RWPE2 (cell line): ENCODE measurements at regions not wholly inside any gene's neighbourhood (a gene's known extent, or its start where the extent isn't known, plus 50 kb on each side); places are given as distances from the start of the nearest gene placed in this dataset.
A peak's percentile ranks its signal among the peaks of the same experiment; 100 is the strongest.

ENCODE experiments used
- ATAC-seq: fragments of 200-7000 bp; cut with Tn5 transposase; 3 replicates; pipeline ENCODE4 v1.9.1; 2021; ENCODE audit warnings: low read depth
- DNase-seq: peaks from one replicate; pipeline ENCODE4 v3.0.0-alpha.2; 2020; ENCODE audit warnings: low spot score
- H3K27ac ChIP-seq: fragments of 450-650 bp; 2 replicates; pipeline ENCODE4 v1.5.1; 2017; ENCODE audit warnings: mild to moderate bottlenecking; ENCODE audit not compliant: poor library complexity, severe bottlenecking
- H3K27me3 ChIP-seq: fragments of 250-450 bp; sonication (Bioruptor Pico); 2 replicates; pipeline ENCODE4 v1.5.1; 2021; ENCODE audit warnings: mild to moderate bottlenecking, moderate library complexity; ENCODE audit not compliant: insufficient read depth, poor library complexity, severe bottlenecking
- H3K36me3 ChIP-seq: fragments of 250-450 bp; sonication (Bioruptor Pico); 2 replicates; pipeline ENCODE4 v1.5.1; 2020; ENCODE audit warnings: low read depth, mild to moderate bottlenecking, moderate library complexity
- H3K4me1 ChIP-seq: fragments of 250-450 bp; sonication (Bioruptor Pico); 2 replicates; pipeline ENCODE4 v1.5.1; 2021; ENCODE audit warnings: mild to moderate bottlenecking, moderate library complexity; ENCODE audit not compliant: insufficient read depth, poor library complexity, severe bottlenecking
- H3K4me3 ChIP-seq: fragments of 250-450 bp; sonication (Bioruptor Pico); 2 replicates; pipeline ENCODE4 v1.5.1; 2021; ENCODE audit warnings: mild to moderate bottlenecking, moderate library complexity; ENCODE audit not compliant: severe bottlenecking
- H3K9me3 ChIP-seq: fragments of 250-450 bp; sonication (Bioruptor Pico); 2 replicates; pipeline ENCODE4 v1.5.1; 2021; ENCODE audit warnings: mild to moderate bottlenecking, moderate library complexity; ENCODE audit not compliant: severe bottlenecking
- TF ChIP-seq, protein P1 (sequence below): fragments of 450-650 bp; IDR thresholded peaks from one replicate; pipeline ENCODE4 v1.5.1; 2017; ENCODE audit warnings: mild to moderate bottlenecking, moderate library complexity; ENCODE audit not compliant: poor library complexity, severe bottlenecking

DNA sequence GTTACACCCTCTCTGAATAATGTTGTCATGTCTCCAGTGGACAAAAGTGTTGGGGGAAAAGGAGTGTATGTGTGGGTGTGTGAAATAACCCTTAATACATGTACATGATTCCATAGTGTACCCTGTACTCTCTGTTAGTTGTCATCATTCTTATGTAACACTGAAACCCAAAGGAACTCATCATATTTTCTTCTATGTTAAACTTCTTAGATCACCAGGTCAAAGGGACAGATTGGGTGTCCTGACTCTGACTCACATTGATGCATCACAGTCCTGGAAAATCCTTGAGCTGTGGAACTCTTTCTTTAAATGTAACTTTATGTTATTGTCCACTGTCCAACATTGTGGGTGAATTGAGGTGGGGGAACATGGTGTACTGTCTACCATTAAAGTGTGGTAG lies 350.5 kb downstream of the DHX35 start:
- ATAC-seq: no peak
- Histone ChIP-seq H3K36me3 (no peaks in the 10 kb centered on the region), H3K27ac (no peak overlapping the region), H3K9me3 (peaks cover 6% of the 10 kb centered on the region), H3K4me3 (no peak overlapping the region), H3K4me1 (no peaks in the 10 kb centered on the region), H3K27me3 (peaks cover 18% of the 10 kb centered on the region)
- TF ChIP-seq, protein P1, sequence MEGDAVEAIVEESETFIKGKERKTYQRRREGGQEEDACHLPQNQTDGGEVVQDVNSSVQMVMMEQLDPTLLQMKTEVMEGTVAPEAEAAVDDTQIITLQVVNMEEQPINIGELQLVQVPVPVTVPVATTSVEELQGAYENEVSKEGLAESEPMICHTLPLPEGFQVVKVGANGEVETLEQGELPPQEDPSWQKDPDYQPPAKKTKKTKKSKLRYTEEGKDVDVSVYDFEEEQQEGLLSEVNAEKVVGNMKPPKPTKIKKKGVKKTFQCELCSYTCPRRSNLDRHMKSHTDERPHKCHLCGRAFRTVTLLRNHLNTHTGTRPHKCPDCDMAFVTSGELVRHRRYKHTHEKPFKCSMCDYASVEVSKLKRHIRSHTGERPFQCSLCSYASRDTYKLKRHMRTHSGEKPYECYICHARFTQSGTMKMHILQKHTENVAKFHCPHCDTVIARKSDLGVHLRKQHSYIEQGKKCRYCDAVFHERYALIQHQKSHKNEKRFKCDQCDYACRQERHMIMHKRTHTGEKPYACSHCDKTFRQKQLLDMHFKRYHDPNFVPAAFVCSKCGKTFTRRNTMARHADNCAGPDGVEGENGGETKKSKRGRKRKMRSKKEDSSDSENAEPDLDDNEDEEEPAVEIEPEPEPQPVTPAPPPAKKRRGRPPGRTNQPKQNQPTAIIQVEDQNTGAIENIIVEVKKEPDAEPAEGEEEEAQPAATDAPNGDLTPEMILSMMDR: no peak
- no peak for DNase-seq

DNA sequence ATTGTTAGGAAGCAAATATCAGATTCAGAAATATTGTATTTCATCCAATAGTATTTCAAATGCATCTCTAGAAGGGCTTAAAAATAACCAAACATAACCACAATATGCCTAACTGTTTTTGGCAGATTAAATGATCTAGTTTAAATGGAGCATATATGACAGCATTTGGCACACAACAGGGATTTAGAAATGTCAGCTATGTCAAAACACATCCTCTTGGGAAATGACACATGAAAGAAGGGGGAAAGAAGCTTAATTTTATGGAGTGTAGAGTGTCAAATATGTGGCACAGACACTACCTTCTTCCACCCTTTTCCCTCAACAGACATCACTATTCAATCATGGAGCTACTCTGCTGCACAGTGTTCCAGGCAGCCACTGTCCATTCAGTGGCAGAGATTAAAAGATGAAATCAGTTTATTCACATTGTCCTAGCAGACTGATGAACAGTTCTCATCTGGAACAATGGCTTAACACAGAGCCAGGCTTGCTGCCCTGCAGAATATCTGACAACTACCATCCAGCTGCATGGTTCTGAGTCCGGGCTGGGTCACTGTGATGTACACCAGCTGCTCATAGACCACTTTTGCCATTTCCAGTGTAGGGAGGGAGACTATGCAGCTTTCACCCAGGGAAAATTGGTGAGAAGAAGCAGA lies 349.8 kb downstream of the DHX35 start:
- TF ChIP-seq, protein P1: no peak
- Histone ChIP-seq H3K27ac (no peak overlapping the region), H3K4me1 (no peaks in the 10 kb centered on the region), H3K4me3 (no peak overlapping the region), H3K36me3 (no peaks in the 10 kb centered on the region), H3K27me3 (peaks cover 14% of the 10 kb centered on the region), H3K9me3 (peaks cover 7% of the 10 kb centered on the region)
- DNase-seq (no peak), ATAC-seq (0 out of 3 replicates have a peak, but pooled peaks have one; percentile 10)

DNA sequence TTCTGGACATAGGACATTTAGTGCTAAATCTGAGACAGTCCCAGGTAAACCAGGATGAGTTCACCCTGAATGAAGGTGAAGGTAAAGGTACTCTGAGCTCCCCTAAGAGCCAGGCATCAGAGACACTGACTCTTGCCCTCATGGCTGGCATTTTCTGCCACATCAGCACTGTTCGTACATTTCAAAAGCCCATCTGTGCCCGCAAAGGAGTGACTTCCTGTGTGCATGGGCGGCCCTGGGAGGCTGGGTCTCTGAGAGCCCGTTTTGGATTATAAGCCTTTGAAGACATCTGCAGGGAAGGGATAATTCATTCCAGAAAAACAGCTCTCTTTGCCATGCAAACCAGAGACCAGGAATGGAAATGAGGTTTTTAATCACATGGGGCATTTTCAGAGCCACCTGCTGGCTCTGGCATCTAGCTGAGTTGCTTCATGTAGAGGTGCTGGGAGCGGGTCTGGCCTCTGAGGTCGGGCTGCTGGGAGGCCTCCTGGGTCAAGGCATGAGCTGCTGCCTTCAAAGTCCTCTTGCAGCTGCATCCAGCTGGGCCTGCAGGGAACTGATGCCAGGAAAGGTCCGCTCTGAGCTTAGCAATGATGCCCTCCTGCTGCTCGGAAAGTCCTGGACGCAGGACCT lies 348.3 kb downstream of the DHX35 start:
- Histone ChIP-seq H3K36me3 (no peaks in the 10 kb centered on the region), H3K9me3 (peaks cover 7% of the 10 kb centered on the region), H3K4me1 (no peaks in the 10 kb centered on the region), H3K4me3 (no peak overlapping the region), H3K27me3 (peaks cover 14% of the 10 kb centered on the region), H3K27ac (no peak overlapping the region)
- TF ChIP-seq, protein P1: no peak
- no peak; the same call in 2 of the 3 replicates for ATAC-seq
- no peak for DNase-seq

DNA sequence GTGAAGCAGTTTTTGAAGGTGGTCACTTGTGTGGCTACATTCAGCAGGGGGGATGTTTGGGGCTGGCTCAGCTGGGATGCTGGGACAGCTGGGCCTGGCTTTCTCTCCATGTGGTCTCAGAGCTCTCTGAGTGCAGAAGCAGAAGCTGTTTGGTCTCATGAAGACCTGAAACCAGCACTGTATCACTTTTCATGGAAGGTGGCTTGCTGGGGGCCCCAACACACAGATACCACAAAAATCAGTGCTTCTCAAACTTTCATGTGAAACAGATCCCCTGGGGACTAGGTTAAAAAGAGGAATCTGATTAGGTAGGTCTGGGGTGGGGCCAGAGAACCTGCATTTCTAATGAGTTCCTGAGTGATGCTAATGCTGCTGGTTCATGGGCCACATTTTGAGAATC lies 347.3 kb downstream of the DHX35 start:
- TF ChIP-seq, protein P1: no peak
- Histone ChIP-seq H3K27ac (no peak overlapping the region), H3K4me3 (no peak overlapping the region), H3K9me3 (peaks cover 7% of the 10 kb centered on the region), H3K36me3 (no peaks in the 10 kb centered on the region), H3K4me1 (no peaks in the 10 kb centered on the region), H3K27me3 (peaks cover 14% of the 10 kb centered on the region)
- ATAC-seq: no peak
- DNase-seq: no peak

DNA sequence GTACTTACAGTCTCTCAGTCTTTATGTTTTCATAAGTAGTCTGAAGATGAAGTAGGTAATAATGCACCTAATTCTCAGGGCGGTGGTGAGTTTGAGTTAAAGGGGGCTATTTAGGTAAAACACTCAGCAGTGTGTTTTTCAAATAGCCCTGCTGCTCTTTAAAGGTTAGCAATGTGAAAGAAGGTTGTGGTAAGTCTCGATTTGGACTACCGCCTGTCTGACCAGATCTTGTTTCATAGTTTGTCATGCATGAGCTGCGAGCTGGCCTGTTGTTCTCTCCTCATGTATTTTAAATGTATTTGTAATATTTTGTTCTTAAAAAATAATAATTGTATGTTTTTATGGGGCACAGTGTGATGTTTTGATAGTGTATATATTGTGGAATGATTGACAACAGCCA lies 340.2 kb downstream of the DHX35 start:
- ATAC-seq: no peak

More for the DNA sequence above, 340.2 kb downstream of the DHX35 start:
- TF ChIP-seq, protein P1: no peak
- Histone ChIP-seq H3K27me3 (no peaks in the 10 kb centered on the region), H3K9me3 (no peaks in the 10 kb centered on the region), H3K27ac (no peak overlapping the region), H3K36me3 (no peaks in the 10 kb centered on the region), H3K4me1 (no peaks in the 10 kb centered on the region), H3K4me3 (no peak overlapping the region)
- DNase-seq: no peak
